GM21737 (cell line): ENCODE measurements at regions not wholly inside any gene's neighbourhood (a gene's known extent, or its start where the extent isn't known, plus 50 kb on each side); places are given as distances from the start of the nearest gene placed in this dataset.

Experiments
- ATAC-seq: cut with Tn5 transposase; IDR thresholded peaks from one replicate; pipeline ENCODE4 v1.9.1; 2021; ENCODE audit warnings: mild to moderate bottlenecking, moderate library complexity; ENCODE audit not compliant: unreplicated experiment

GRCh38 chr13:80133631-80134261, 207.2 kb downstream of the SPRY2 start:
- no peak for ATAC-seq

- ATAC-seq, result no peak
These were observed 208.0 kb downstream of the SPRY2 start for GRCh38 chr13:80132741-80133601.

- no peak for ATAC-seq
These were observed 209.7 kb downstream of the SPRY2 start for GRCh38 chr13:80131204-80131603.

GRCh38 chr13:80126389-80127068, 214.4 kb downstream of the SPRY2 start:
- no peak for ATAC-seq

- ATAC-seq, result no peak
These were observed 217.0 kb downstream of the SPRY2 start for GRCh38 chr13:80123945-80124344.

GRCh38 chr13:80121038-80121437, 219.9 kb downstream of the SPRY2 start:
- ATAC-seq, result no peak

- ATAC-seq, result no peak
These were observed 222.4 kb downstream of the SPRY2 start for GRCh38 chr13:80118506-80118905.

GRCh38 chr13:80118099-80118498, 222.8 kb downstream of the SPRY2 start:
- no peak for ATAC-seq

- no peak for ATAC-seq
These were observed 223.4 kb downstream of the SPRY2 start for GRCh38 chr13:80117515-80117914.

- no peak for ATAC-seq
These were observed 224.8 kb downstream of the SPRY2 start for GRCh38 chr13:80116107-80116506.

- ATAC-seq, result no peak
These were observed 225.3 kb downstream of the SPRY2 start for GRCh38 chr13:80115616-80116015.

- ATAC-seq, result no peak
These were observed 227.0 kb downstream of the SPRY2 start for GRCh38 chr13:80113714-80114454.

- no peak for ATAC-seq
These were observed 231.6 kb downstream of the SPRY2 start for GRCh38 chr13:80109303-80109702.

- ATAC-seq, result no peak
These were observed 235.6 kb downstream of the SPRY2 start for GRCh38 chr13:80105350-80105749.

GRCh38 chr13:80101040-80101439, 239.9 kb downstream of the SPRY2 start:
- ATAC-seq, result no peak

- ATAC-seq, result no peak
These were observed 240.3 kb downstream of the SPRY2 start for GRCh38 chr13:80100636-80101035.

- ATAC-seq, result no peak
These were observed 243.4 kb downstream of the SPRY2 start for GRCh38 chr13:80097561-80097960.

- no peak for ATAC-seq
These were observed 244.5 kb downstream of the SPRY2 start for GRCh38 chr13:80096383-80096782.

- ATAC-seq, result no peak
These were observed 246.4 kb downstream of the SPRY2 start for GRCh38 chr13:80094526-80094925.

- ATAC-seq, result no peak
These were observed 247.0 kb downstream of the SPRY2 start for GRCh38 chr13:80093888-80094287.

- ATAC-seq, result no peak
These were observed 254.6 kb downstream of the SPRY2 start for GRCh38 chr13:80086304-80086721.
